Panc1 (cell line): ENCODE measurements at regions not wholly inside any gene's neighbourhood (a gene's known extent, or its start where the extent isn't known, plus 50 kb on each side); places are given as distances from the start of the nearest gene placed in this dataset.

ENCODE experiments used
- ATAC-seq: fragments of 200-7000 bp; cut with Tn5 transposase; 2 replicates; pipeline ENCODE4 v1.9.1; 2020; ENCODE audit warnings: mild to moderate bottlenecking, moderate library complexity
- BruUV-seq: library from RNA; stranded (reverse); fragments of 400-500 nt; replicated peaks from 2 replicates; lab custom pipeline; 2021; lab: Mats Ljungman, UMichigan
- CTCF ChIA-PET: fragments of 300-600 bp; sonication (Branson Sonifier 250); formaldehyde crosslinking; loops from one replicate; lab custom pipeline; 2022; ENCODE audit warnings: antibody characterized with exemption; lab: Charles Lee
- POLR2A ChIA-PET: fragments of 300-600 bp; sonication (Branson Sonifier 250); formaldehyde crosslinking; loops from one replicate; lab custom pipeline; 2022; ENCODE audit warnings: antibody characterized with exemption; lab: Charles Lee
- DNase-seq: peaks from one replicate; pipeline ENCODE4 v3.0.0-alpha.2; 2010; ENCODE audit warnings: low read depth, low spot score
- H3K27ac ChIP-seq: 2 replicates; pipeline ENCODE4 v1.5.1; 2011; ENCODE audit warnings: mild to moderate bottlenecking, low read length, inconsistent platforms
- H3K27me3 ChIP-seq: fragments of 200-500 bp; sonication (Bioruptor generic); 2 replicates; pipeline ENCODE4 v1.6.0; 2014; ENCODE audit warnings: low read length, inconsistent platforms; ENCODE audit not compliant: control insufficient read depth, insufficient read depth
- H3K36me3 ChIP-seq: fragments of 200-500 bp; sonication (Bioruptor generic); 2 replicates; pipeline ENCODE4 v1.5.1; 2014; ENCODE audit warnings: inconsistent platforms, mild to moderate bottlenecking, low read length, moderate library complexity; ENCODE audit not compliant: control insufficient read depth, insufficient read depth
- H3K4me1 ChIP-seq: 2 replicates; pipeline ENCODE4 v1.5.1; 2011; ENCODE audit warnings: inconsistent platforms, mild to moderate bottlenecking, low read length, moderate library complexity; ENCODE audit not compliant: control insufficient read depth, insufficient read depth
- H3K4me3 ChIP-seq, 2 experiments: 2 replicates each; pipeline ENCODE4 v1.5.1; 2011 to 2012; ENCODE audit warnings: low read depth in 2 of 2, low read length in 2 of 2, mild to moderate bottlenecking in 2 of 2, inconsistent platforms in 1 of 2, moderate library complexity in 1 of 2
- H3K9me3 ChIP-seq: fragments of 200-500 bp; sonication (Bioruptor generic); 2 replicates; pipeline ENCODE4 v1.5.1; 2014; ENCODE audit warnings: low read depth, mild to moderate bottlenecking, inconsistent platforms, low read length, moderate library complexity; ENCODE audit not compliant: control insufficient read depth, insufficient read depth
- CTCF ChIP-seq: fragments of 450-650 bp; IDR thresholded peaks from 2 replicates; pipeline ENCODE4 v1.5.1; 2017; ENCODE audit warnings: mild to moderate bottlenecking
- POLR2AphosphoS5 ChIP-seq: IDR thresholded peaks from 2 replicates; pipeline ENCODE4 v1.6.1; 2012; ENCODE audit warnings: mild to moderate bottlenecking, low read depth, low read length, moderate library complexity
- REST ChIP-seq, 2 experiments: IDR thresholded peaks; 2 replicates each; pipeline ENCODE4 v1.6.1; 2011 to 2012; ENCODE audit warnings: low read depth in 2 of 2, control low read depth in 1 of 2, low read length in 1 of 2, mild to moderate bottlenecking in 1 of 2, moderate library complexity in 1 of 2; ENCODE audit not compliant: insufficient read depth in 1 of 2
- SIN3A ChIP-seq: IDR thresholded peaks from 2 replicates; pipeline ENCODE4 v1.6.1; 2012; ENCODE audit warnings: low read depth, mild to moderate bottlenecking, low read length, moderate library complexity, borderline replicate concordance; ENCODE audit not compliant: insufficient read depth
- TCF7L2 ChIP-seq: IDR thresholded peaks from 2 replicates; pipeline ENCODE4 v1.6.1; 2011; ENCODE audit warnings: mild to moderate bottlenecking, low read depth, low read length, inconsistent platforms
- in situ Hi-C: cut with HindIII; loops from 2 replicates; pipeline ENCODE4 v1.10.0; 2016; ENCODE audit warnings: low sequenced_read_pairs, low pct_unique_long_range_greater_than_20kb
- intact Hi-C: fragments of 100-400 bp; cut with micrococcal nuclease; formaldehyde crosslinking; loops from one replicate; pipeline ENCODE4 v1.10.0; 2022; ENCODE audit not compliant: unreplicated experiment

GRCh38 chr5:79890930-79891249 is 100.2 kb downstream of the MTX3 start:
- in situ Hi-C loops, result no loop called here
- peaks cover 30% of the 10 kb centered on the region for H3K27me3 ChIP-seq
- H3K9me3 ChIP-seq, result no peaks in the 10 kb centered on the region
- DNase-seq, result no peak
- intact Hi-C loops, result no loop called here
- CTCF ChIA-PET, result no interaction called here
- no peak for ATAC-seq
- POLR2A ChIA-PET, result no interaction called here
- no peaks in the 10 kb centered on the region for H3K36me3 ChIP-seq
- TF ChIP-seq REST (IDR thresholded peaks at IDR 0.05; ENCODE audit: insufficient read depth in 1 of 2, low read depth in 2 of 2, low read length in 1 of 2) (no peak), POLR2AphosphoS5 (no peak), SIN3A (no peak), CTCF (no peak), TCF7L2 (no peak)
- no peaks in the 10 kb centered on the region for H3K4me1 ChIP-seq
- H3K4me3 ChIP-seq, result no peak overlapping the region
- BruUV-seq, result no TSS peak
- no peak overlapping the region for H3K27ac ChIP-seq

- H3K4me3 ChIP-seq, result no peak overlapping the region
- no TSS peak for BruUV-seq
- in situ Hi-C loops, result no loop called here
These were observed 100.7 kb downstream of the MTX3 start for GRCh38 chr5:79890119-79890929.

More at GRCh38 chr5:79890119-79890929, 100.7 kb downstream of the MTX3 start:
- H3K36me3 ChIP-seq, result no peaks in the 10 kb centered on the region
- ChIA-PET CTCF (no interaction called here), POLR2A (no interaction called here)
- H3K4me1 ChIP-seq, result no peaks in the 10 kb centered on the region
- no peak overlapping the region for H3K27ac ChIP-seq
- TF ChIP-seq TCF7L2, result no peak
- no peak for TF ChIP-seq SIN3A
- TF ChIP-seq POLR2AphosphoS5, result no peak
- TF ChIP-seq CTCF, result no peak
- TF ChIP-seq REST (IDR thresholded peaks at IDR 0.05; ENCODE audit: insufficient read depth in 1 of 2, low read depth in 2 of 2, low read length in 1 of 2), result no peak
- H3K9me3 ChIP-seq, result no peaks in the 10 kb centered on the region
- ATAC-seq, result no peak
- intact Hi-C loops, result no loop called here
- DNase-seq, result no peak
- peaks cover 25% of the 10 kb centered on the region for H3K27me3 ChIP-seq
